ENCODE measurements at regions not wholly inside any gene's neighbourhood (a gene's known extent, or its start where the extent isn't known, plus 50 kb on each side); places are given as distances from the start of the nearest gene placed in this dataset.

- no peak for TF ChIP-seq FUS (optimal IDR thresholded peaks at IDR 0.05; ENCODE audit: low read depth, low read length)
- no peak for TF ChIP-seq ZNF324 (CRISPR knock-in tag; IDR thresholded peaks at IDR 0.05)
- no peak for TF ChIP-seq PBX2 (CRISPR knock-in tag; IDR thresholded peaks at IDR 0.05; ENCODE audit: low read depth)
- TF ChIP-seq PBX2 (tag; conservative IDR thresholded peaks at IDR 0.05; ENCODE audit: low read depth) = 0 out of 2 replicates have a peak, but pooled peaks have one; percentile 36
- no peak for TF ChIP-seq PATZ1 (CRISPR knock-in tag; IDR thresholded peaks at IDR 0.05; ENCODE audit: borderline replicate concordance)
- TF ChIP-seq LEF1 (IDR thresholded peaks at IDR 0.05) = no peak
- no peak for TF ChIP-seq HNRNPUL1 (IDR thresholded peaks at IDR 0.05; ENCODE audit: low read length)
- TF ChIP-seq MAFF (IDR thresholded peaks at IDR 0.05; ENCODE audit: low read length) = no peak
- no peak for TF ChIP-seq MLLT1 (IDR thresholded peaks at IDR 0.05)
- no peak for TF ChIP-seq RERE (CRISPR knock-in tag; IDR thresholded peaks at IDR 0.05; ENCODE audit: borderline replicate concordance)
- TF ChIP-seq FOXP1 (CRISPR knock-in tag; IDR thresholded peaks at IDR 0.05) = no peak
- TF ChIP-seq ZNF217 (CRISPR knock-in tag; IDR thresholded peaks at IDR 0.05) = no peak
- no peak for TF ChIP-seq RBM15 (IDR thresholded peaks at IDR 0.05; ENCODE audit: insufficient read depth, low read length)
- TF ChIP-seq ZNF644 (tag; IDR thresholded peaks at IDR 0.05; ENCODE audit: low read depth) = no peak
- peak in 1 of 2 experiments; percentile 69; a peak in 2 of 4 replicates for TF ChIP-seq FOXA3 (CRISPR knock-in tag; conservative IDR thresholded peaks at IDR 0.05 in 1 of 2, IDR thresholded peaks at IDR 0.05 in 1 of 2)
Observed at GRCh38 chr6:167558246-167559177, 233.6 kb downstream of the TTLL2 start (continued).
